IMR-90 (cell line): ENCODE measurements at regions not wholly inside any gene's neighbourhood (a gene's known extent, or its start where the extent isn't known, plus 50 kb on each side); places are given as distances from the start of the nearest gene placed in this dataset.

Experiments used
- ATAC-seq: fragments of 200-7000 bp; cut with Tn5 transposase; 2 replicates; pipeline ENCODE4 v1.9.1; 2020; ENCODE audit warnings: low read depth, mild to moderate bottlenecking, moderate library complexity
- BruUV-seq: library from RNA; stranded (reverse); fragments of 400-500 nt; replicated peaks from 2 replicates; lab custom pipeline; 2021; lab: Mats Ljungman, UMichigan
- CTCF ChIA-PET: fragments of 300-600 bp; formaldehyde crosslinking; extraction: SDS; loops from one replicate; lab custom pipeline; 2021; ENCODE audit warnings: antibody characterized with exemption; lab: Yijun Ruan, JAX
- POLR2A ChIA-PET: fragments of 300-600 bp; sonication (Branson Sonifier 250); formaldehyde crosslinking; loops from one replicate; lab custom pipeline; 2022; ENCODE audit warnings: antibody characterized with exemption; ENCODE audit not compliant: unreplicated experiment; lab: Charles Lee
- DNase-seq: peaks from one replicate; pipeline ENCODE4 v3.0.0; 2013
- H2AFZ ChIP-seq: replicated peaks from 2 replicates; pipeline ENCODE3; 2013; ENCODE audit warnings: low read length, mild to moderate bottlenecking; ENCODE audit not compliant: poor library complexity
- H2AK5ac ChIP-seq: 2 replicates; pipeline ENCODE4 v1.6.1; 2013; ENCODE audit warnings: low read depth, low read length, inconsistent platforms
- H2AK9ac ChIP-seq: replicated peaks from 2 replicates; pipeline ENCODE3; 2013; ENCODE audit warnings: mild to moderate bottlenecking, low read depth, low read length, moderate library complexity; ENCODE audit not compliant: poor library complexity
- H2BK120ac ChIP-seq: 2 replicates; pipeline ENCODE4 v1.6.1; 2013; ENCODE audit warnings: low read depth, low read length, inconsistent platforms
- H2BK15ac ChIP-seq: 3 replicates; pipeline ENCODE4 v1.6.1; 2013; ENCODE audit warnings: low read depth, low read length, inconsistent platforms
- H2BK20ac ChIP-seq: 2 replicates; pipeline ENCODE4 v1.6.1; 2013; ENCODE audit warnings: low read depth, mild to moderate bottlenecking, inconsistent platforms, low read length, moderate library complexity
- H2BK5ac ChIP-seq: 2 replicates; pipeline ENCODE4 v1.6.1; 2013; ENCODE audit warnings: mild to moderate bottlenecking, low read depth, low read length, inconsistent platforms; ENCODE audit not compliant: poor library complexity, severe bottlenecking
- H3K14ac ChIP-seq: replicated peaks from 2 replicates; pipeline ENCODE4 v1.6.1; 2013; ENCODE audit warnings: low read depth, low read length, inconsistent platforms
- H3K18ac ChIP-seq: 2 replicates; pipeline ENCODE4 v1.6.1; 2013; ENCODE audit warnings: low read depth, low read length, control low read depth
- H3K23ac ChIP-seq: 2 replicates; pipeline ENCODE4 v1.6.1; 2013; ENCODE audit warnings: low read depth, low read length, inconsistent platforms
- H3K27ac ChIP-seq: 2 replicates; pipeline ENCODE4 v1.5.1; 2013; ENCODE audit warnings: mild to moderate bottlenecking, control low read depth, low read length; ENCODE audit not compliant: insufficient read depth
- H3K27me3 ChIP-seq: 2 replicates; pipeline ENCODE4 v1.6.1; 2013; ENCODE audit warnings: low read length; ENCODE audit not compliant: control insufficient read depth, insufficient read depth
- H3K36me3 ChIP-seq: 2 replicates; pipeline ENCODE4 v1.6.1; 2013; ENCODE audit warnings: low read length, mixed read lengths; ENCODE audit not compliant: control insufficient read depth, insufficient read depth
- H3K4ac ChIP-seq: 2 replicates; pipeline ENCODE4 v1.6.1; 2013; ENCODE audit warnings: low read depth, low read length, inconsistent platforms
- H3K4me1 ChIP-seq: 2 replicates; pipeline ENCODE4 v1.6.1; 2013; ENCODE audit warnings: low read length, mixed read lengths; ENCODE audit not compliant: control insufficient read depth, insufficient read depth
- H3K4me2 ChIP-seq: 2 replicates; pipeline ENCODE4 v1.6.1; 2013; ENCODE audit warnings: low read depth, mild to moderate bottlenecking, control low read depth, low read length, moderate library complexity
- H3K4me3 ChIP-seq: 2 replicates; pipeline ENCODE4 v1.5.1; 2013; ENCODE audit warnings: low read depth, mild to moderate bottlenecking, control low read depth, low read length, moderate library complexity; ENCODE audit not compliant: insufficient read depth
- H3K56ac ChIP-seq: 2 replicates; pipeline ENCODE4 v1.6.1; 2013; ENCODE audit warnings: low read length, inconsistent platforms; ENCODE audit not compliant: insufficient read depth; ENCODE audit errors: extremely low read depth
- H3K79me1 ChIP-seq, 2 experiments: 2 replicates each; pipeline ENCODE4 v1.6.1; 2013; ENCODE audit warnings: low read length in 2 of 2, inconsistent platforms in 1 of 2, low read depth in 1 of 2
- H3K9ac ChIP-seq: 2 replicates; pipeline ENCODE4 v1.6.1; 2013; ENCODE audit warnings: low read depth, low read length, control low read depth
- H3K9me1 ChIP-seq: 2 replicates; pipeline ENCODE4 v1.6.1; 2013; ENCODE audit warnings: low read length, inconsistent platforms; ENCODE audit not compliant: insufficient read depth
- H3K9me3 ChIP-seq: 2 replicates; pipeline ENCODE4 v1.6.1; 2013; ENCODE audit warnings: low read length; ENCODE audit not compliant: control insufficient read depth, insufficient read depth
- H4K20me1 ChIP-seq: 2 replicates; pipeline ENCODE4 v1.6.1; 2013; ENCODE audit warnings: low read length, inconsistent platforms; ENCODE audit not compliant: insufficient read depth
- H4K5ac ChIP-seq: 2 replicates; pipeline ENCODE4 v1.6.1; 2013; ENCODE audit warnings: mild to moderate bottlenecking, low read depth, low read length, control low read depth
- H4K8ac ChIP-seq, 2 experiments: 2 replicates each; pipeline ENCODE4 v1.6.1; 2013; ENCODE audit warnings: low read depth in 2 of 2, low read length in 2 of 2, control low read depth in 1 of 2, inconsistent platforms in 1 of 2
- H4K91ac ChIP-seq: 2 replicates; pipeline ENCODE4 v1.6.1; 2013; ENCODE audit warnings: low read depth, low read length, inconsistent platforms; ENCODE audit not compliant: insufficient read depth
- NFE2L2 ChIP-seq: fragments of 150-350 bp; IDR thresholded peaks from 2 replicates; pipeline ENCODE4 v1.6.1; 2016; ENCODE audit warnings: low read depth, mild to moderate bottlenecking, low read length
- RAD21 ChIP-seq: IDR thresholded peaks from 2 replicates; pipeline ENCODE4 v1.6.1; 2012; ENCODE audit warnings: low read length, improper control_type of control experiment
- RFX5 ChIP-seq: IDR thresholded peaks from 2 replicates; pipeline ENCODE4 v1.8.0; 2012; ENCODE audit warnings: low read depth, mild to moderate bottlenecking, low read length, moderate library complexity
- WGBS, 2 experiments: methylation state at CpG; one replicate each; pipeline versions ENCODE4 v1.1.5 to v1.1.7; 2013; ENCODE audit warnings: missing lambda C conversion rate in 2 of 2; ENCODE audit not compliant: insufficient read length in 1 of 2; ENCODE audit errors: extremely low coverage in 2 of 2; 5-methylcytosine and 5-hydroxymethylcytosine counted together
- dilution Hi-C: fragments of 300-500 bp; cut with HindIII; formaldehyde crosslinking; loops from one replicate; pipeline ENCODE4 v1.14.3; 2018; ENCODE audit warnings: low sequenced_read_pairs; ENCODE audit not compliant: unreplicated experiment
- in situ Hi-C: fragments of 300-500 bp; cut with MboI; formaldehyde crosslinking; loops from 3 replicates; pipeline ENCODE4 v1.14.3; 2019; ENCODE audit warnings: low sequenced_read_pairs, inconsistent platforms, mixed read lengths
- intact Hi-C: fragments of 100-400 bp; cut with micrococcal nuclease; formaldehyde crosslinking; loops from 2 replicates; pipeline ENCODE4 v1.10.0; 2022
- TF ChIP-seq, protein P1 (sequence below): fragments of 150-350 bp; IDR thresholded peaks from 2 replicates; pipeline ENCODE4 v1.6.1; 2016; ENCODE audit warnings: low read depth, mild to moderate bottlenecking, low read length, moderate library complexity, borderline replicate concordance
- TF ChIP-seq, protein P2 (sequence below): conservative IDR thresholded peaks from 2 replicates; pipeline ENCODE4 v1.5.1; 2012; ENCODE audit warnings: mild to moderate bottlenecking, low read depth, low read length, improper control_type of control experiment

DNA sequence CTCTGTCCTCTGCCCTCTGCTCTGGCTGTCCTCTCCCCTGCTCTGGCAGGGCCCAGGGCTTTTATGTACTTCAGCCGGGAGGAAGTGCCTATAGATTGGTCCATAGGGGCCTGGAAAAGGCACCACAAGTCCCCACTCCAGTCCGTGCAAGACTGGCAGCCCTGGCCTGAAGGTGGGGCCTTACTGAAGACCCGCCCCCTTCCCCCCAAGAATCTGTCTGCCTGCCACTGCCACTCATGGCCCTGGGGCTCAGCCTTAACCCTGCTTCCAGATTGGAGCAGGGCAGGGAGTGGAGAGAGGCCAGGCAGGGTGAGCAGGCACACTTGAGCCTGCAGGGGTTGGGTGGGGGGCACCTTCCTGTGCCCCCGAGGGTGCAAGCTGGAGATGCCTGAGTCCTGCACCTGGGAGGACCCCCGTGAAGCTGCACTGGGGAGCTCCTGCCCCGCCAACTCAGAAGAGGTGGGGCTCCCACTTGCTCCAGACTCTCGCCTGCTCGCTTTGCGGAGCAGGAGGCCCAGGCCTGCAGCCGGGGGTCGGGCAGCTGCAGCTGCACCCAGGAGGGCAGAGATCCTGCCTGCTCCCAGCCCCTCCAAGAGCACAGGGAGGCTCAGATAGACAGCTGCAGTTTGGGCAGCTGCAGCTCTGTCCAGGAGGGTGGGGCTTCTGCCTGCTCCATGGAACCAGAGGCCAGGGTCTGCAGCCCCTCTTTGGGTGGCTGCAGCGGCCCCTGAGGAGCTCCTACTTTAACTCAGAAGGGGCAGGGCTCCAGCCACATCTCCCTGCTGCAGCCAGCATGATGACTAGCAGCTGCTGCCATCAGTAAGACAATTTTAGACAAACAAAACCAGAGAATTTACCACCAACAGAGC, 51.0 kb upstream of the SC5D start:
- Histone ChIP-seq H2AK9ac (no peak overlapping the region), H4K8ac (no peak overlapping the region), H4K91ac (no peak overlapping the region), H4K20me1 (no peaks in the 10 kb centered on the region), H3K9me1 (no peaks in the 10 kb centered on the region), H3K9me3 (no peaks in the 10 kb centered on the region), H3K4ac (no peak overlapping the region), H3K79me1 (no peaks in the 10 kb centered on the region), H2BK15ac (no peak overlapping the region), H3K9ac (no peak overlapping the region), H3K14ac (no peak overlapping the region), H3K4me1 (peaks cover 2% of the 10 kb centered on the region; the same call in 1 of the 2 replicates), H2AK5ac (no peak overlapping the region), H3K23ac (no peak overlapping the region), H3K4me2 (no peak overlapping the region), H3K56ac (no peak overlapping the region), H4K5ac (no peak overlapping the region), H2BK5ac (no peak overlapping the region), H2BK120ac (no peak overlapping the region), H2BK20ac (no peak overlapping the region), H3K27ac (no peak overlapping the region), H3K27me3 (peaks cover 2% of the 10 kb centered on the region; the same call in 1 of the 2 replicates), H3K18ac (no peak overlapping the region), H2AFZ (peak overlapping the region; percentile 51), H3K36me3 (no peaks in the 10 kb centered on the region), H3K4me3 (no peak overlapping the region)
- DNase-seq (no peak), ATAC-seq (peak; percentile 61)
- intact Hi-C loops (no loop called here), in situ Hi-C loops (no loop called here), dilution Hi-C loops (no loop called here)
- POLR2A ChIA-PET, result no interaction called here
- CTCF ChIA-PET, result interaction anchor here (0.8 to 0.9 kb wide), 2 partner anchors 47 to 350 kb away, joined by 3 read pairs; no protein-coding TSS in a partner anchor
- WGBS, 2 experiments, result 7% methylated on average over 3 of the region's 12 CpGs; no CpG with 5 or more reads in 1 of the 2 experiments
- BruUV-seq, result no TSS peak
- TF ChIP-seq RFX5, result no peak
- TF ChIP-seq RAD21, result no peak
- TF ChIP-seq, protein P1, sequence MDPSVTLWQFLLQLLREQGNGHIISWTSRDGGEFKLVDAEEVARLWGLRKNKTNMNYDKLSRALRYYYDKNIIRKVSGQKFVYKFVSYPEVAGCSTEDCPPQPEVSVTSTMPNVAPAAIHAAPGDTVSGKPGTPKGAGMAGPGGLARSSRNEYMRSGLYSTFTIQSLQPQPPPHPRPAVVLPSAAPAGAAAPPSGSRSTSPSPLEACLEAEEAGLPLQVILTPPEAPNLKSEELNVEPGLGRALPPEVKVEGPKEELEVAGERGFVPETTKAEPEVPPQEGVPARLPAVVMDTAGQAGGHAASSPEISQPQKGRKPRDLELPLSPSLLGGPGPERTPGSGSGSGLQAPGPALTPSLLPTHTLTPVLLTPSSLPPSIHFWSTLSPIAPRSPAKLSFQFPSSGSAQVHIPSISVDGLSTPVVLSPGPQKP, result no peak
- TF ChIP-seq, protein P2, sequence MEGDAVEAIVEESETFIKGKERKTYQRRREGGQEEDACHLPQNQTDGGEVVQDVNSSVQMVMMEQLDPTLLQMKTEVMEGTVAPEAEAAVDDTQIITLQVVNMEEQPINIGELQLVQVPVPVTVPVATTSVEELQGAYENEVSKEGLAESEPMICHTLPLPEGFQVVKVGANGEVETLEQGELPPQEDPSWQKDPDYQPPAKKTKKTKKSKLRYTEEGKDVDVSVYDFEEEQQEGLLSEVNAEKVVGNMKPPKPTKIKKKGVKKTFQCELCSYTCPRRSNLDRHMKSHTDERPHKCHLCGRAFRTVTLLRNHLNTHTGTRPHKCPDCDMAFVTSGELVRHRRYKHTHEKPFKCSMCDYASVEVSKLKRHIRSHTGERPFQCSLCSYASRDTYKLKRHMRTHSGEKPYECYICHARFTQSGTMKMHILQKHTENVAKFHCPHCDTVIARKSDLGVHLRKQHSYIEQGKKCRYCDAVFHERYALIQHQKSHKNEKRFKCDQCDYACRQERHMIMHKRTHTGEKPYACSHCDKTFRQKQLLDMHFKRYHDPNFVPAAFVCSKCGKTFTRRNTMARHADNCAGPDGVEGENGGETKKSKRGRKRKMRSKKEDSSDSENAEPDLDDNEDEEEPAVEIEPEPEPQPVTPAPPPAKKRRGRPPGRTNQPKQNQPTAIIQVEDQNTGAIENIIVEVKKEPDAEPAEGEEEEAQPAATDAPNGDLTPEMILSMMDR, result no peak
- no peak for TF ChIP-seq NFE2L2
